HG03342 (cell line): ENCODE measurements at regions not wholly inside any gene's neighbourhood (a gene's known extent, or its start where the extent isn't known, plus 50 kb on each side); places are given as distances from the start of the nearest gene placed in this dataset.
"Not testable (repeated sequence)": the region's sequence is repeated elsewhere in the genome, so short reads cannot be mapped to it uniquely, and the experiment has no call there.

Source experiments
- ATAC-seq: cut with Tn5 transposase; IDR thresholded peaks from one replicate; pipeline ENCODE4 v1.9.1; 2021; ENCODE audit warnings: mild to moderate bottlenecking, moderate library complexity; ENCODE audit not compliant: unreplicated experiment

- no peak for ATAC-seq
Observed at GRCh38 chr21:15422783-15423182, 307.0 kb upstream of the USP25 start.

- no peak for ATAC-seq
Observed at GRCh38 chr21:15423676-15424445, 305.9 kb upstream of the USP25 start.

GRCh38 chr21:15425049-15425448 lies 304.7 kb upstream of the USP25 start:
- ATAC-seq = no peak

- ATAC-seq = no peak
Observed at GRCh38 chr21:15430023-15430422, 299.8 kb upstream of the USP25 start.

- ATAC-seq = no peak
Observed at GRCh38 chr21:15430577-15430976, 299.2 kb upstream of the USP25 start.

GRCh38 chr21:15431053-15431452 lies 298.7 kb upstream of the USP25 start:
- ATAC-seq = no peak

- ATAC-seq = no peak
Observed at GRCh38 chr21:15433091-15433490, 296.7 kb upstream of the USP25 start.

GRCh38 chr21:15434163-15434905 lies 295.4 kb upstream of the USP25 start:
- no peak for ATAC-seq

- ATAC-seq = no peak
Observed at GRCh38 chr21:15436031-15436430, 293.8 kb upstream of the USP25 start.

GRCh38 chr21:15437883-15438282 lies 291.9 kb upstream of the USP25 start:
- ATAC-seq = peak; percentile 73

- ATAC-seq = no peak
Observed at GRCh38 chr21:15439726-15440125, 290.1 kb upstream of the USP25 start.

- no peak for ATAC-seq
Observed at GRCh38 chr21:15441060-15441493, 288.7 kb upstream of the USP25 start.

GRCh38 chr21:15441992-15442391 lies 287.8 kb upstream of the USP25 start:
- no peak for ATAC-seq

- no peak for ATAC-seq
Observed at GRCh38 chr21:15442743-15443469, 286.9 kb upstream of the USP25 start.

GRCh38 chr21:15443740-15444117 lies 286.1 kb upstream of the USP25 start:
- ATAC-seq = no peak

GRCh38 chr21:15444118-15444960 lies 285.4 kb upstream of the USP25 start:
- no peak for ATAC-seq

GRCh38 chr21:15445327-15445726 lies 284.5 kb upstream of the USP25 start:
- peak; percentile 77 for ATAC-seq

- no peak for ATAC-seq
Observed at GRCh38 chr21:15446223-15446622, 283.6 kb upstream of the USP25 start.

GRCh38 chr21:15449556-15449955 lies 280.2 kb upstream of the USP25 start:
- ATAC-seq = no peak

- no peak for ATAC-seq
Observed at GRCh38 chr21:15453261-15453660, 276.5 kb upstream of the USP25 start.

- not testable (repeated sequence) for ATAC-seq
Observed at GRCh38 chr21:15453785-15454184, 276.0 kb upstream of the USP25 start.
